K562 (cell line): ENCODE measurements at regions not wholly inside any gene's neighbourhood (a gene's known extent, or its start where the extent isn't known, plus 50 kb on each side); places are given as distances from the start of the nearest gene placed in this dataset.

Source experiments
- ATAC-seq: fragments of 200-7000 bp; cut with Tn5 transposase; 3 replicates; pipeline ENCODE4 v1.9.1; 2020; ENCODE audit warnings: moderate library complexity
- BruUV-seq: library from RNA; stranded (reverse); fragments of 400-500 nt; replicated peaks from 2 replicates; lab custom pipeline; 2021; lab: Mats Ljungman, UMichigan
- CTCF ChIA-PET: fragments of 300-600 bp; formaldehyde crosslinking; extraction: SDS; loops from one replicate; lab custom pipeline; 2021; ENCODE audit warnings: low intra/inter-chr PET ratio; lab: Yijun Ruan, JAX
- POLR2A ChIA-PET: fragments of 300-600, 350-650 bp; sonication (Branson Sonifier 250); formaldehyde crosslinking; extraction: SDS; loops from one replicate; lab custom pipeline; 2021; ENCODE audit warnings: antibody characterized with exemption, inconsistent platforms; lab: Yijun Ruan, JAX
- DNase-seq, 4 experiments: peaks; one replicate each; pipeline versions ENCODE4 v3.0.0 to v3.0.0-alpha.2; 2011 to 2018; ENCODE audit warnings: low spot score in 3 of 4, mixed read lengths in 3 of 4; ENCODE audit errors: extremely low read depth in 1 of 4
- FAIRE-seq: peaks from 2 replicates; lab custom pipeline; 2011; peaks lifted over from hg19 to GRCh38; lab: Jason Lieb, UNC
- H2AFZ ChIP-seq: 2 replicates; pipeline ENCODE4 v1.6.0; 2011; ENCODE audit warnings: low read depth, low read length, control low read depth, inconsistent platforms
- H3K27ac ChIP-seq: fragments of 200-600 bp; 3 replicates; pipeline ENCODE4 v1.8.0; 2011; ENCODE audit warnings: low read depth, mild to moderate bottlenecking, control low read depth, inconsistent platforms, low read length, moderate library complexity, mixed read lengths; ENCODE audit errors: extremely low read depth
- H3K27me3 ChIP-seq, 2 experiments: fragments of 300-600 bp in 1 of 2; 2 replicates in 1 of 2; 3 replicates in 1 of 2; pipeline versions ENCODE4 v1.6.0 to v1.8.0; 2011; ENCODE audit warnings: inconsistent platforms in 2 of 2, low read length in 2 of 2, mild to moderate bottlenecking in 1 of 2, mixed read lengths in 1 of 2, moderate library complexity in 1 of 2; ENCODE audit not compliant: control insufficient read depth in 2 of 2, insufficient read depth in 2 of 2
- H3K36me3 ChIP-seq: fragments of 300-600 bp; 3 replicates; pipeline ENCODE4 v1.8.0; 2011; ENCODE audit warnings: mild to moderate bottlenecking, low read length, inconsistent platforms; ENCODE audit not compliant: control insufficient read depth, insufficient read depth
- H3K4me1 ChIP-seq, 2 experiments: fragments of 200-600 bp in 1 of 2; replicated peaks in 1 of 2; 2 replicates in 1 of 2; 3 replicates in 1 of 2; pipeline versions ENCODE4 v1.5.1 to v1.8.0; 2011; ENCODE audit warnings: inconsistent platforms in 2 of 2, low read length in 2 of 2, mild to moderate bottlenecking in 1 of 2, mixed read lengths in 1 of 2, moderate library complexity in 1 of 2; ENCODE audit not compliant: control insufficient read depth in 2 of 2, insufficient read depth in 2 of 2
- H3K4me2 ChIP-seq: 2 replicates; pipeline ENCODE4 v1.6.1; 2011; ENCODE audit warnings: low read length, control low read depth, inconsistent platforms, mixed read lengths; ENCODE audit not compliant: insufficient read depth
- H3K4me3 ChIP-seq: fragments of 200-600 bp; sonication (generic), shearing (Covaris generic); 2 replicates; pipeline ENCODE4 v1.5.1; 2016; ENCODE audit warnings: control low read depth, inconsistent platforms
- H3K79me2 ChIP-seq: fragments of 200-600 bp; 3 replicates; pipeline ENCODE4 v1.8.0; 2011; ENCODE audit warnings: low read length, inconsistent platforms; ENCODE audit not compliant: control insufficient read depth, insufficient read depth
- H3K9ac ChIP-seq, 2 experiments: 2 replicates each; pipeline versions ENCODE4 v1.6.0 to v1.6.1; 2011; ENCODE audit warnings: low read depth in 2 of 2, low read length in 2 of 2, control low read depth in 1 of 2, inconsistent platforms in 1 of 2, mild to moderate bottlenecking in 1 of 2, mixed read lengths in 1 of 2; ENCODE audit not compliant: insufficient read depth in 1 of 2
- H3K9me1 ChIP-seq: one replicate; pipeline ENCODE4 v1.6.0; 2011; ENCODE audit warnings: inconsistent platforms, mild to moderate bottlenecking, low read length, moderate library complexity; ENCODE audit not compliant: control insufficient read depth, insufficient read depth
- H3K9me3 ChIP-seq: replicated peaks from 2 replicates; pipeline ENCODE4 v1.5.1; 2011; ENCODE audit warnings: low read depth, low read length, inconsistent platforms; ENCODE audit not compliant: control insufficient read depth, insufficient read depth
- H4K20me1 ChIP-seq: replicated peaks from 2 replicates; pipeline ENCODE4 v1.6.1; 2011; ENCODE audit warnings: low read length, inconsistent platforms, mixed read lengths; ENCODE audit not compliant: control insufficient read depth, insufficient read depth
- CHD1 ChIP-seq: fragments of 200-600 bp; sonication (generic); IDR thresholded peaks from one replicate; pipeline ENCODE4 v1.6.1; 2012; ENCODE audit warnings: mild to moderate bottlenecking, moderate library complexity, low read length, inconsistent platforms
- CREB3L1 ChIP-seq: fragments of 450-650 bp; IDR thresholded peaks from 2 replicates; pipeline ENCODE4 v1.6.1; 2014; ENCODE audit warnings: low read depth, mild to moderate bottlenecking, moderate library complexity, borderline replicate concordance
- FOXJ3 ChIP-seq: sonication (generic); formaldehyde crosslinking; IDR thresholded peaks from 2 replicates; pipeline ENCODE4 v1.4.0; 2020; ENCODE audit warnings: mild to moderate bottlenecking, missing genetic modification reagents
- PCBP2 ChIP-seq: fragments of 200-400 bp; formaldehyde crosslinking; IDR thresholded peaks from 2 replicates; pipeline ENCODE4 v1.6.1; 2018; ENCODE audit warnings: low read length, low read depth, mild to moderate bottlenecking, moderate library complexity; ENCODE audit not compliant: poor library complexity, severe bottlenecking
- PHF21A ChIP-seq: fragments of 450-650 bp; IDR thresholded peaks from 2 replicates; pipeline ENCODE4 v1.6.1; 2017; ENCODE audit warnings: low read depth, borderline replicate concordance
- POU5F1 ChIP-seq: fragments of 150-350 bp; IDR thresholded peaks from 2 replicates; pipeline ENCODE4 v1.6.1; 2014; ENCODE audit warnings: borderline replicate concordance, low read length, low read depth, mild to moderate bottlenecking; ENCODE audit not compliant: partially characterized antibody
- RBM22 ChIP-seq: fragments of 200-400 bp; formaldehyde crosslinking; IDR thresholded peaks from 2 replicates; pipeline ENCODE4 v1.6.1; 2018; ENCODE audit warnings: low read length, low read depth; ENCODE audit not compliant: poor library complexity, severe bottlenecking
- SIN3A ChIP-seq, 2 experiments: fragments of 150-350 bp in 1 of 2; IDR thresholded peaks; 2 replicates each; pipeline ENCODE4 v1.6.1; 2011 to 2016; ENCODE audit warnings: borderline replicate concordance in 2 of 2, low read depth in 2 of 2, low read length in 2 of 2, mild to moderate bottlenecking in 2 of 2, moderate library complexity in 2 of 2; ENCODE audit not compliant: control insufficient read depth in 1 of 2
- SNRNP70 ChIP-seq: fragments of 200-400 bp; formaldehyde crosslinking; optimal IDR thresholded peaks from 2 replicates; pipeline ENCODE3; 2017; ENCODE audit warnings: low read depth, low read length
- SPI1 ChIP-seq: IDR thresholded peaks from 2 replicates; pipeline ENCODE4 v1.6.1; 2011; ENCODE audit warnings: low read depth, low read length, control low read depth, borderline replicate concordance
- ZZZ3 ChIP-seq: fragments of 450-650 bp; IDR thresholded peaks from 2 replicates; pipeline ENCODE4 v1.6.1; 2016; ENCODE audit warnings: antibody characterized with exemption, mild to moderate bottlenecking, moderate library complexity
- WGBS: fragments of 100-300 bp; shearing (Covaris generic); methylation state at CpG from one replicate; pipeline ENCODE4 v1.1.6; 2016; ENCODE audit warnings: low coverage, mixed read lengths; ENCODE audit not compliant: insufficient coverage; ENCODE audit errors: missing lambda C conversion rate; 5-methylcytosine and 5-hydroxymethylcytosine counted together
- in situ Hi-C: fragments of 300-500 bp; cut with MboI; formaldehyde crosslinking; loops from 4 replicates; pipeline ENCODE4 v1.15.0; 2018; ENCODE audit warnings: inconsistent platforms, mixed read lengths
- intact Hi-C: fragments of 100-400 bp; cut with micrococcal nuclease; formaldehyde crosslinking; loops from 2 replicates; pipeline ENCODE4 v1.14.2; 2022

- CTCF ChIA-PET: no interaction called here
- H3K27ac ChIP-seq: no peak overlapping the region
- ATAC-seq (no peak), FAIRE-seq (no peak), DNase-seq (no peak)
- H4K20me1 ChIP-seq: no peaks in the 10 kb centered on the region
- intact Hi-C loops: no loop called here
- POLR2A ChIA-PET: no interaction called here
- no peaks in the 10 kb centered on the region for H3K27me3 ChIP-seq
- BruUV-seq: no TSS peak
- TF ChIP-seq ZZZ3: no peak
- no peak for TF ChIP-seq CHD1
- no peak for TF ChIP-seq PCBP2
- TF ChIP-seq PHF21A: no peak
- no peak for TF ChIP-seq CREB3L1
- no peak for TF ChIP-seq SPI1
- no peak for TF ChIP-seq POU5F1
- no peak for TF ChIP-seq SNRNP70
- no peak for TF ChIP-seq RBM22
- no peak for TF ChIP-seq SIN3A (IDR thresholded peaks at IDR 0.05; ENCODE audit: borderline replicate concordance in 2 of 2, control insufficient read depth in 1 of 2, low read depth in 2 of 2, low read length in 2 of 2)
- no peak for TF ChIP-seq FOXJ3 (CRISPR knock-in tag)
- no peaks in the 10 kb centered on the region for H3K9me3 ChIP-seq
- H3K79me2 ChIP-seq: no peaks in the 10 kb centered on the region
- no peak overlapping the region for H3K9ac ChIP-seq
- H2AFZ ChIP-seq: no peak overlapping the region
- no peaks in the 10 kb centered on the region for H3K36me3 ChIP-seq
- no peak overlapping the region for H3K4me3 ChIP-seq
- no peaks in the 10 kb centered on the region for H3K9me1 ChIP-seq
- H3K4me2 ChIP-seq: no peak overlapping the region
- 0% methylated on average over 5 of the region's 5 CpGs for WGBS
- in situ Hi-C loops: no loop called here
- H3K4me1 ChIP-seq: no peaks in the 10 kb centered on the region
These were observed 205.5 kb downstream of the EFNB2 start for GRCh38 chr13:106329941-106330340.
